Tibial nerve (tissue), 4 donors: ENCODE measurements at regions not wholly inside any gene's neighbourhood (a gene's known extent, or its start where the extent isn't known, plus 50 kb on each side); places are given as distances from the start of the nearest gene placed in this dataset.

Source experiments
- DNase-seq, 2 donors: peaks; one replicate each; pipeline ENCODE4 v3.0.0-alpha.2; 2019; ENCODE audit warnings: low spot score in 2 of 2
- H3K27ac ChIP-seq, 4 donors: fragments of 200-600 bp; sonication (generic) in 3 of 4; one replicate each; pipeline ENCODE4 v1.5.1; 2017 to 2019; ENCODE audit warnings: mild to moderate bottlenecking in 1 of 4
- H3K27me3 ChIP-seq, 2 donors: fragments of 200-600 bp; sonication (generic) in 1 of 2; one replicate each; pipeline versions ENCODE4 v1.5.1 to v1.6.0; 2017 to 2019
- H3K36me3 ChIP-seq, 3 donors: fragments of 200-600 bp; sonication (generic); one replicate each; pipeline ENCODE4 v1.5.1; 2018 to 2019
- H3K4me1 ChIP-seq, 4 donors: fragments of 200-600 bp; sonication (generic) in 3 of 4; one replicate each; pipeline ENCODE4 v1.5.1; 2017 to 2019
- H3K4me3 ChIP-seq, 4 donors: fragments of 200-600 bp; sonication (generic) in 3 of 4; one replicate each; pipeline ENCODE4 v1.5.1; 2017 to 2019; ENCODE audit warnings: mild to moderate bottlenecking in 1 of 4, moderate library complexity in 1 of 4
- H3K9me3 ChIP-seq, 4 donors: fragments of 200-600 bp; sonication (generic) in 3 of 4; one replicate each; pipeline ENCODE4 v1.5.1; 2017 to 2019
- EP300 ChIP-seq, 2 donors: sonication (generic); formaldehyde crosslinking; IDR thresholded peaks; one replicate each; pipeline ENCODE4 v1.6.1; 2017; ENCODE audit warnings: antibody characterized with exemption in 2 of 2, mild to moderate bottlenecking in 1 of 2
- POLR2A ChIP-seq, 2 donors: fragments of 450-650 bp; IDR thresholded peaks; one replicate each; pipeline ENCODE4 v1.6.1; 2017; ENCODE audit warnings: antibody characterized with exemption in 2 of 2, mild to moderate bottlenecking in 2 of 2, moderate library complexity in 2 of 2
- WGBS, 2 donors: methylation state at CpG; one replicate each; pipeline ENCODE4 v1.1.5; 2018; 5-methylcytosine and 5-hydroxymethylcytosine counted together
- TF ChIP-seq, protein P1 (sequence below), 5 experiments: fragments of 200-600 bp in 3 of 5; fragments of 450-650 bp in 2 of 5; sonication (generic) in 3 of 5; IDR thresholded peaks; one replicate each; pipeline ENCODE4 v1.5.1; 2016 to 2019; ENCODE audit warnings: antibody characterized with exemption in 5 of 5, mild to moderate bottlenecking in 3 of 5, moderate library complexity in 2 of 5

DNA sequence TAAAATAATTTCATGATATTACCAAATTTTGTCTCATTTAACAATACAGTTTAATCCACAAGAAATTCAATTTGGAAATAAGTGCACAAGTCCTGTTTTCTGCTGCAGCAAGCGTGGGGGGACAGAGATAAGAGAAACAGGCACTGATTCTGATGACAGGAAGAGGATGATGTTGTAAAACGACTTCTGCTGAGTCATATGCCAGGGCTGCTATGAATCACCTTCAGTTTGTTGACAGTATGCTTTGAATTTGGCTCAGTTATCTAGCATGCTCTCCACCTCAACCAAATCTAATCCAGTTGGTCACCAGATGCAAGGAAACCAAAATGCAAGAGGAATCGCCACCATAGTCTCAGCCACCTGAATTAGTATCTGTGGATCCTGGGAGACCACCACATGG is 244.1 kb upstream of the MON1B start:
- no peaks in the 10 kb centered on the region for H3K4me1 ChIP-seq
- no peaks in the 10 kb centered on the region for H3K27me3 ChIP-seq
- H3K9me3 ChIP-seq: peaks cover 0 to 3% (median 0%) of the 10 kb centered on the region in 4 donors
- H3K36me3 ChIP-seq: no peaks in the 10 kb centered on the region
- TF ChIP-seq POLR2A (IDR thresholded peaks at IDR 0.05): no peak
- no peak for TF ChIP-seq EP300 (IDR thresholded peaks at IDR 0.05)
- TF ChIP-seq, protein P1, sequence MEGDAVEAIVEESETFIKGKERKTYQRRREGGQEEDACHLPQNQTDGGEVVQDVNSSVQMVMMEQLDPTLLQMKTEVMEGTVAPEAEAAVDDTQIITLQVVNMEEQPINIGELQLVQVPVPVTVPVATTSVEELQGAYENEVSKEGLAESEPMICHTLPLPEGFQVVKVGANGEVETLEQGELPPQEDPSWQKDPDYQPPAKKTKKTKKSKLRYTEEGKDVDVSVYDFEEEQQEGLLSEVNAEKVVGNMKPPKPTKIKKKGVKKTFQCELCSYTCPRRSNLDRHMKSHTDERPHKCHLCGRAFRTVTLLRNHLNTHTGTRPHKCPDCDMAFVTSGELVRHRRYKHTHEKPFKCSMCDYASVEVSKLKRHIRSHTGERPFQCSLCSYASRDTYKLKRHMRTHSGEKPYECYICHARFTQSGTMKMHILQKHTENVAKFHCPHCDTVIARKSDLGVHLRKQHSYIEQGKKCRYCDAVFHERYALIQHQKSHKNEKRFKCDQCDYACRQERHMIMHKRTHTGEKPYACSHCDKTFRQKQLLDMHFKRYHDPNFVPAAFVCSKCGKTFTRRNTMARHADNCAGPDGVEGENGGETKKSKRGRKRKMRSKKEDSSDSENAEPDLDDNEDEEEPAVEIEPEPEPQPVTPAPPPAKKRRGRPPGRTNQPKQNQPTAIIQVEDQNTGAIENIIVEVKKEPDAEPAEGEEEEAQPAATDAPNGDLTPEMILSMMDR (IDR thresholded peaks at IDR 0.05): no peak
- H3K27ac ChIP-seq: no peak overlapping the region
- H3K4me3 ChIP-seq: no peak overlapping the region
- DNase-seq: no peak
- 48 to 57% methylated on average over 3 of the region's 3 CpGs for WGBS, 2 donors

DNA sequence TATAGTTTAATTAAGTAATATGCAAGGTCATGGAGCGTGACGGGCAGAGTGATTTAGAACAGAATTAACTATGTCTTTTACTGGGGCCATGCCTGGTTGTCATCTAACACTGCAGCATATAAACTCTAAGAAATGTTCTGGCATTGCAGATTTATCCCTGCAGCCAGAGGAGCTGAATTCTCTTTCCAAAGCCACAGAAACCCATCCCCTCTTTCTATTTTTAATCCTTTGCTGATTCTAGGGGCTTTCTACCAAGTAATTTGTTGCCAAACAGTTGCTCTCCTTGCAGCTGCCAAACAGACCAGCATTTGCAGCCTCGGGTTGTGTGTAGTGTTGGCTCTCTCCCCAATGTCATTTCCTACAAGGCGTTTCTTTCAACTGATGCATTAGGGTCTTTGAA is 243.2 kb upstream of the MON1B start:
- H3K4me3 ChIP-seq: no peak overlapping the region
- no peaks in the 10 kb centered on the region for H3K36me3 ChIP-seq
- no peaks in the 10 kb centered on the region for H3K4me1 ChIP-seq
- DNase-seq: no peak
- WGBS, 2 donors: 38 to 40% methylated on average over 4 of the region's 4 CpGs
- no peak for TF ChIP-seq POLR2A (IDR thresholded peaks at IDR 0.05)
- no peak for TF ChIP-seq EP300 (IDR thresholded peaks at IDR 0.05)
- TF ChIP-seq, protein P1 (IDR thresholded peaks at IDR 0.05): no peak
- H3K27ac ChIP-seq: no peak overlapping the region
- H3K27me3 ChIP-seq: no peaks in the 10 kb centered on the region
- peaks cover 0 to 10% (median 0%) of the 10 kb centered on the region in 4 donors for H3K9me3 ChIP-seq

DNA sequence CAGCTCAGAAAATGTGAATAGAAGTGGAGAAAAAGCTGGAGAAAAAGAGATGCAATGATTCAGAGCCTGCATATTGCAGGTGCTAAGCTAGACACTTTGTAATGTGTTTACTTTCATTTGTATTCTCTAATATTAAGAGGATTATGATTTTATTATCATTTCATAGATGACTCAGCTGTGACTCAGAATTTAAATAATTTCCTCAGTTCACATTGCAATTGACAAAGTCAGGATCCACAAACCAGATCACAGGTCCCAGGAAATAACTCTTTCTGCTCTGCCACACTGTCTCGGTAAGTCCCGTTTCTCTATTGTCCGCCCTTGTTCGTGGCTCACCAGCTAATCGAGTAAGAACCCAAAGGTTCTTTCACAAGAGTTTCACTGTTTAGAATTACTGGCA is 235.4 kb upstream of the MON1B start:
- no peak for DNase-seq
- Histone ChIP-seq H3K9me3 (peaks cover 0 to 10% (median 0%) of the 10 kb centered on the region in 4 donors), H3K4me3 (no peak overlapping the region), H3K27me3 (no peaks in the 10 kb centered on the region), H3K27ac (no peak overlapping the region), H3K4me1 (no peaks in the 10 kb centered on the region), H3K36me3 (no peaks in the 10 kb centered on the region)
- TF ChIP-seq, protein P1 (IDR thresholded peaks at IDR 0.05): no peak
- TF ChIP-seq EP300 (IDR thresholded peaks at IDR 0.05): no peak
- 59 to 79% methylated on average over 5 of the region's 5 CpGs for WGBS, 2 donors

DNA sequence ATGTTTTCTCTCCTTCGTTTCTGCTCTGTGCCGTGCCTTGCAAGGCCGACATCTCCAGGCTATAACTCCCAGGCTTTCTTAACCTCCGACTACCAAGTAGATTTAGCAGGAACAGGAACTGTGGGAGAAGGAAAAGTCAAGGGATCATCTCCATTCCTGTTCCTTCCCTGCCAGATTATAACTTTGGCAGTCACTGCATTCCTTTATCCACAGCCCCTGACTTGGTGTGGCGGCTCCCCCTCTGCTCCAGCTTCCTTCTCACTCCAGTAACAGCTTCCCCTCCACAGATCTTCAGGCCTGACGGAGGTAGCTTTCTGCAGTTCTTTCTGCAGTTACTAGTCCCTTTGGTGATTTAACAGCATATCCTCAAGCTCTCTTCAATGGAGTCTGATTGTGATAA is 234.6 kb upstream of the MON1B start:
- no peak for DNase-seq
- no peaks in the 10 kb centered on the region for H3K36me3 ChIP-seq
- H3K9me3 ChIP-seq: peaks cover 0 to 8% (median 0%) of the 10 kb centered on the region in 4 donors
- H3K27me3 ChIP-seq: no peaks in the 10 kb centered on the region
- no peaks in the 10 kb centered on the region for H3K4me1 ChIP-seq
- H3K4me3 ChIP-seq: no peak overlapping the region
- WGBS, 2 donors: 50 to 59% methylated on average over 6 of the region's 6 CpGs
- TF ChIP-seq POLR2A (IDR thresholded peaks at IDR 0.05) (no peak), EP300 (IDR thresholded peaks at IDR 0.05) (no peak)
- TF ChIP-seq, protein P1 (IDR thresholded peaks at IDR 0.05): no peak
- no peak overlapping the region for H3K27ac ChIP-seq

DNA sequence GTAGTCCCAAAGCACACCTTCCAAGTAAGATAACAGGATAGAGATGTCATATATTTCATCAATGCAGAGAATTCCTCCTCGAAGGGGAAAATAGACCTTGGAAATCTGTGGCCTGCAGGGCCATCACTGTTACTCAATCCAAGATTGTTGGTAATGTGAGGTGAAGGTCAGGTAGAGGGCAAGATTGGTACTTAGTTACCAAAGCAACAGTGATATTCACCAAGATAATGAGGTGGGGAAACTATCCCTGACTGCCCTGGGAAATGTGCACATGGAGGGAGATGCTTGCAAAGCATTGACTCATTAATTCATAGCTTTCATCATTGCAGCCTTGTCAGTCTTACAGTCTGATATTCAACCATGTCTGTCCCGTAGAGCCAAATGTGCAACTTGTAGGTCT is 234.1 kb upstream of the MON1B start:
- WGBS, 2 donors: 71 to 74% methylated on average over 2 of the region's 2 CpGs
- TF ChIP-seq EP300 (IDR thresholded peaks at IDR 0.05) (no peak), POLR2A (IDR thresholded peaks at IDR 0.05) (no peak)
- TF ChIP-seq, protein P1 (IDR thresholded peaks at IDR 0.05): no peak

More for the DNA sequence above, 234.1 kb upstream of the MON1B start:
- Histone ChIP-seq H3K4me3 (no peak overlapping the region), H3K27ac (no peak overlapping the region), H3K9me3 (peaks cover 0 to 7% (median 0%) of the 10 kb centered on the region in 4 donors), H3K4me1 (no peaks in the 10 kb centered on the region), H3K36me3 (no peaks in the 10 kb centered on the region), H3K27me3 (no peaks in the 10 kb centered on the region)
- DNase-seq: no peak
